ENCODE measurements at regions not wholly inside any gene's neighbourhood (a gene's known extent, or its start where the extent isn't known, plus 50 kb on each side); places are given as distances from the start of the nearest gene placed in this dataset.

DNA sequence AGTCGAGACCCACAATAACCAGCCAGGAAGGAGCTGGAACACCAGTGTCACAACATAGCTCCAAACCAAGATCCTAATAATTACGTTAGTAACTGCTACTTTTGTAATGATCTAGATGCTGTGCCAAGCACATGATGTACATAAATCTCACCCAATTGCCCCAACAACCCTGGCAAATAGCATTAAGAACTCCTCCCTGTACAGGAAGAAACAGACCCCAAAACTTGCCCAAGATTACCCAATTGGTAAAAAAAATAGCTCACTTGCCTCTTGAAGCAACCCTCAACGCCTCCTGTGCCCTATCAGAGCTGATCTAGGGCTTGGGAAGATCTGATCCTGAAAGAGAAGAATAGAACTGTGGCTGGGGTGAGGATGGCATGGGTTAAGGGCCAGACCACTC, 628.7 kb upstream of the AUTS2 start:
- TF ChIP-seq, protein P1, sequence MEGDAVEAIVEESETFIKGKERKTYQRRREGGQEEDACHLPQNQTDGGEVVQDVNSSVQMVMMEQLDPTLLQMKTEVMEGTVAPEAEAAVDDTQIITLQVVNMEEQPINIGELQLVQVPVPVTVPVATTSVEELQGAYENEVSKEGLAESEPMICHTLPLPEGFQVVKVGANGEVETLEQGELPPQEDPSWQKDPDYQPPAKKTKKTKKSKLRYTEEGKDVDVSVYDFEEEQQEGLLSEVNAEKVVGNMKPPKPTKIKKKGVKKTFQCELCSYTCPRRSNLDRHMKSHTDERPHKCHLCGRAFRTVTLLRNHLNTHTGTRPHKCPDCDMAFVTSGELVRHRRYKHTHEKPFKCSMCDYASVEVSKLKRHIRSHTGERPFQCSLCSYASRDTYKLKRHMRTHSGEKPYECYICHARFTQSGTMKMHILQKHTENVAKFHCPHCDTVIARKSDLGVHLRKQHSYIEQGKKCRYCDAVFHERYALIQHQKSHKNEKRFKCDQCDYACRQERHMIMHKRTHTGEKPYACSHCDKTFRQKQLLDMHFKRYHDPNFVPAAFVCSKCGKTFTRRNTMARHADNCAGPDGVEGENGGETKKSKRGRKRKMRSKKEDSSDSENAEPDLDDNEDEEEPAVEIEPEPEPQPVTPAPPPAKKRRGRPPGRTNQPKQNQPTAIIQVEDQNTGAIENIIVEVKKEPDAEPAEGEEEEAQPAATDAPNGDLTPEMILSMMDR (conservative IDR thresholded peaks at IDR 0.05; ENCODE audit: low read length): no peak
- no peak for TF ChIP-seq EZH2phosphoT487 (IDR thresholded peaks at IDR 0.05; ENCODE audit: borderline replicate concordance)
